ENCODE measurements at regions not wholly inside any gene's neighbourhood (a gene's known extent, or its start where the extent isn't known, plus 50 kb on each side); places are given as distances from the start of the nearest gene placed in this dataset.

- TF ChIP-seq PRDM4 (tag by site-specific recombination; IDR thresholded peaks at IDR 0.05) (no peak), ZNF148 (tag by site-specific recombination; IDR thresholded peaks at IDR 0.05; ENCODE audit: borderline replicate concordance) (no peak), ZNF274 (IDR thresholded peaks at IDR 0.05; ENCODE audit: low read length) (no peak), ZNF274 (tag by site-specific recombination; IDR thresholded peaks at IDR 0.05; ENCODE audit: borderline replicate concordance) (no peak), ZBTB8A (tag by site-specific recombination; IDR thresholded peaks at IDR 0.05) (no peak), CTCF (tag by site-specific recombination; IDR thresholded peaks at IDR 0.05) (no peak)
Measured at GRCh38 chr6:11885159-11885558, 106.6 kb upstream of the ADTRP start.
